A549 (cell line): ENCODE measurements at regions not wholly inside any gene's neighbourhood (a gene's known extent, or its start where the extent isn't known, plus 50 kb on each side); places are given as distances from the start of the nearest gene placed in this dataset.
A peak's percentile ranks its signal among the peaks of the same experiment; 100 is the strongest.

ENCODE experiments used
- ATAC-seq, 2 experiments: fragments of 200-7000 bp in 1 of 2; fragments of >200 bp in 1 of 2; cut with Nextera tagmentation in 1 of 2; cut with Tn5 transposase in 1 of 2; 3 replicates each; pipeline versions ENCODE4 v1.8.0 to v1.9.1; 2018 to 2020; ENCODE audit warnings: mild to moderate bottlenecking in 1 of 2, moderate library complexity in 1 of 2
- CTCF ChIA-PET: fragments of 300-600 bp; sonication (Branson Sonifier 250); formaldehyde crosslinking; extraction: SDS; loops from one replicate; lab custom pipeline; 2021; ENCODE audit warnings: antibody characterized with exemption, inconsistent platforms; lab: Yijun Ruan, JAX
- POLR2A ChIA-PET: fragments of 350-600 bp; formaldehyde crosslinking; extraction: SDS; loops from one replicate; lab custom pipeline; 2021; ENCODE audit warnings: antibody characterized with exemption, inconsistent platforms; lab: Yijun Ruan, JAX
- DNase-seq, 2 experiments: peaks; one replicate each; pipeline versions ENCODE4 v3.0.0 to v3.0.0-alpha.2; 2011 to 2016; ENCODE audit warnings: low read depth in 1 of 2, low spot score in 1 of 2
- FAIRE-seq: peaks from 2 replicates; lab custom pipeline; 2011; peaks lifted over from hg19 to GRCh38; lab: Jason Lieb, UNC
- H3K27ac ChIP-seq, 2 experiments: fragments of >200 bp; sonication (Bioruptor Twin); formaldehyde crosslinking; 3 replicates each; pipeline ENCODE4 v1.5.1; 2016 to 2017
- H3K4me1 ChIP-seq: fragments of >200 bp; sonication (Bioruptor Twin); formaldehyde crosslinking; 3 replicates; pipeline ENCODE4 v1.6.1; 2016
- H3K4me2 ChIP-seq: fragments of >200 bp; sonication (Bioruptor Twin); formaldehyde crosslinking; 3 replicates; pipeline ENCODE4 v1.6.1; 2016
- H3K4me3 ChIP-seq: fragments of >200 bp; sonication (Bioruptor Twin); formaldehyde crosslinking; 3 replicates; pipeline ENCODE4 v1.5.1; 2016
- H3K9me3 ChIP-seq: fragments of >200 bp; sonication (Bioruptor Twin); formaldehyde crosslinking; 3 replicates; pipeline ENCODE4 v1.6.1; 2016
- ATOH8 ChIP-seq: fragments of 250-450 bp; sonication (Bioruptor Pico); IDR thresholded peaks from 2 replicates; pipeline ENCODE4 v1.5.0; 2020; ENCODE audit warnings: low read depth, mild to moderate bottlenecking, moderate library complexity
- CTCF ChIP-seq: fragments of >200 bp; sonication (Bioruptor Twin); formaldehyde crosslinking; IDR thresholded peaks from 3 replicates; pipeline ENCODE4 v1.5.1; 2016
- E2F6 ChIP-seq: IDR thresholded peaks from 2 replicates; pipeline ENCODE4 v1.6.1; 2012; ENCODE audit warnings: low read depth, borderline replicate concordance
- EHF ChIP-seq: fragments of 250-450 bp; sonication (Bioruptor Pico); IDR thresholded peaks from 2 replicates; pipeline ENCODE4 v1.5.0; 2020; ENCODE audit warnings: mild to moderate bottlenecking
- ELK1 ChIP-seq: fragments of 150-350 bp; IDR thresholded peaks from 2 replicates; pipeline ENCODE4 v1.6.1; 2014; ENCODE audit warnings: low read depth, mild to moderate bottlenecking, low read length
- ESRRA ChIP-seq: fragments of 150-350 bp; IDR thresholded peaks from 2 replicates; pipeline ENCODE4 v1.6.1; 2014; ENCODE audit warnings: mild to moderate bottlenecking, low read length, borderline replicate concordance
- FOSL2 ChIP-seq, 2 experiments: fragments of 450-650 bp in 1 of 2; fragments of >200 bp in 1 of 2; sonication (Bioruptor Twin) in 1 of 2; formaldehyde crosslinking; IDR thresholded peaks; 2 replicates each; pipeline versions ENCODE4 v1.5.0 to v1.6.1; 2016 to 2020; ENCODE audit warnings: mild to moderate bottlenecking in 1 of 2, moderate library complexity in 1 of 2
- GATA3 ChIP-seq: IDR thresholded peaks from 2 replicates; pipeline ENCODE4 v1.6.1; 2012; ENCODE audit warnings: borderline replicate concordance
- HDAC2 ChIP-seq: fragments of 200-600 bp; sonication (generic); IDR thresholded peaks from 2 replicates; pipeline ENCODE4 v1.6.1; 2016
- HOXB13 ChIP-seq: fragments of 250-450 bp; sonication (Bioruptor Pico); IDR thresholded peaks from 2 replicates; pipeline ENCODE4 v1.5.0; 2020; ENCODE audit warnings: low read depth, mild to moderate bottlenecking, moderate library complexity
- JUN ChIP-seq, 2 experiments: fragments of >200 bp; sonication (Bioruptor Twin); formaldehyde crosslinking; IDR thresholded peaks; 2 replicates in 1 of 2; 3 replicates in 1 of 2; pipeline ENCODE4 v1.6.1; 2016 to 2017
- JUNB ChIP-seq: fragments of >200 bp; sonication (Bioruptor Twin); formaldehyde crosslinking; IDR thresholded peaks from 2 replicates; pipeline ENCODE4 v1.6.1; 2016
- KDM1A ChIP-seq: fragments of 200-600 bp; sonication (generic); IDR thresholded peaks from 2 replicates; pipeline ENCODE4 v1.6.1; 2016; ENCODE audit warnings: low read depth, mild to moderate bottlenecking
- KDM5A ChIP-seq: fragments of 200-600 bp; sonication (generic); IDR thresholded peaks from 2 replicates; pipeline ENCODE4 v1.6.1; 2016; ENCODE audit warnings: antibody characterized with exemption, mild to moderate bottlenecking
- MAFK ChIP-seq: fragments of 450-650 bp; IDR thresholded peaks from 2 replicates; pipeline ENCODE4 v1.6.1; 2014; ENCODE audit not compliant: partially characterized antibody
- MAZ ChIP-seq: fragments of 150-350 bp; IDR thresholded peaks from 2 replicates; pipeline ENCODE4 v1.6.1; 2014; ENCODE audit warnings: antibody characterized with exemption, low read depth, low read length, borderline replicate concordance
- NR3C1 ChIP-seq: fragments of >200 bp; sonication (Bioruptor Twin); formaldehyde crosslinking; IDR thresholded peaks from 3 replicates; pipeline ENCODE4 v1.6.1; 2017
- PHF8 ChIP-seq: fragments of 200-600 bp; sonication (generic); IDR thresholded peaks from 2 replicates; pipeline ENCODE4 v1.6.1; 2016; ENCODE audit warnings: low read depth, mild to moderate bottlenecking, antibody characterized with exemption, moderate library complexity, borderline replicate concordance
- POLR2A ChIP-seq: IDR thresholded peaks from 2 replicates; pipeline ENCODE4 v1.6.1; 2012; ENCODE audit warnings: mild to moderate bottlenecking, low read length
- RAD21 ChIP-seq, 2 experiments: fragments of >200 bp in 1 of 2; sonication (Bioruptor Twin) in 1 of 2; formaldehyde crosslinking in 1 of 2; IDR thresholded peaks in 1 of 2; conservative IDR thresholded peaks in 1 of 2; 2 replicates in 1 of 2; 3 replicates in 1 of 2; pipeline ENCODE4 v1.6.1; 2012 to 2018; ENCODE audit warnings: inconsistent platforms in 1 of 2
- RFX5 ChIP-seq: fragments of 450-650 bp; IDR thresholded peaks from 2 replicates; pipeline ENCODE4 v1.7.1; 2014; ENCODE audit warnings: antibody characterized with exemption, mild to moderate bottlenecking, moderate library complexity
- RNF2 ChIP-seq: fragments of 200-600 bp; sonication (generic); IDR thresholded peaks from 2 replicates; pipeline ENCODE4 v1.6.1; 2016; ENCODE audit warnings: low read depth, mild to moderate bottlenecking, antibody characterized with exemption, moderate library complexity, borderline replicate concordance
- SMC3 ChIP-seq: fragments of >200 bp; sonication (Bioruptor Twin); formaldehyde crosslinking; IDR thresholded peaks from 3 replicates; pipeline ENCODE4 v1.6.1; 2018; ENCODE audit warnings: inconsistent platforms
- ZFP36 ChIP-seq: fragments of 450-650 bp; IDR thresholded peaks from 2 replicates; pipeline ENCODE4 v1.6.1; 2014; ENCODE audit warnings: borderline replicate concordance; ENCODE audit not compliant: partially characterized antibody
- ZSCAN20 ChIP-seq: fragments of 250-450 bp; sonication (Bioruptor Pico); IDR thresholded peaks from 2 replicates; pipeline ENCODE4 v1.8.0; 2022; ENCODE audit warnings: mild to moderate bottlenecking, moderate library complexity
- WGBS: methylation state at CpG from one replicate; pipeline ENCODE4 v1.1.6; 2017; ENCODE audit errors: missing lambda C conversion rate; 5-methylcytosine and 5-hydroxymethylcytosine counted together

- no peak overlapping the region for H3K4me3 ChIP-seq
- H3K27ac ChIP-seq: no peak overlapping the region
- ATAC-seq (peak; percentile 33 to 51; a peak in 2 of 6 replicates), DNase-seq (no peak), FAIRE-seq (no peak)
- ChIA-PET POLR2A (no interaction called here), CTCF (interaction anchor here (0.8 to 11.8 kb wide), 12 partner anchors 8 to 739 kb away, joined by 3 to 128 read pairs (median 4); no protein-coding TSS in a partner anchor)
- TF ChIP-seq GATA3 (no peak), EHF (CRISPR knock-in tag) (no peak), FOSL2 (IDR thresholded peaks at IDR 0.05) (no peak), FOSL2 (CRISPR knock-in tag; IDR thresholded peaks at IDR 0.05) (no peak), CTCF (peak; percentile 9; the same call in 1 of the 3 replicates), MAZ (no peak), RNF2 (no peak), KDM5A (no peak), MAFK (no peak), NR3C1 (no peak), RAD21 (conservative IDR thresholded peaks at IDR 0.05 in 1 of 2, IDR thresholded peaks at IDR 0.05 in 1 of 2) (peak in 1 of 2 experiments; percentile 32; a peak in 1 of 5 replicates), SMC3 (peak; percentile 46; the same call in 2 of the 3 replicates)
- no peaks in the 10 kb centered on the region for H3K4me1 ChIP-seq
- peaks cover 4% of the 10 kb centered on the region; the same call in 1 of the 3 replicates for H3K9me3 ChIP-seq
- H3K4me2 ChIP-seq: peak overlapping the region; percentile 42; the same call in 2 of the 3 replicates
- 47% methylated on average over 7 of the region's 7 CpGs for WGBS
Measured at GRCh38 chr17:68785565-68786486, 169.4 kb downstream of the ABCA8 start.

- no peak for ATAC-seq
- FAIRE-seq: no peak
- Histone ChIP-seq H3K4me1 (no peaks in the 10 kb centered on the region), H3K27ac (no peak overlapping the region), H3K4me2 (no peak overlapping the region), H3K9me3 (peaks cover 3% of the 10 kb centered on the region; the same call in 1 of the 3 replicates), H3K4me3 (no peak overlapping the region)
- CTCF ChIA-PET: interaction anchor here (0.6 to 11.8 kb wide), 8 partner anchors 7 to 452 kb away, joined by 3 to 128 read pairs (median 4); no protein-coding TSS in a partner anchor
- DNase-seq: no peak
- TF ChIP-seq ZSCAN20 (CRISPR knock-in tag): no peak
- TF ChIP-seq HOXB13: no peak
- no peak for TF ChIP-seq ZFP36
- no peak for TF ChIP-seq ELK1
- 60% methylated on average over 3 of the region's 3 CpGs for WGBS
- POLR2A ChIA-PET: no interaction called here
Measured at GRCh38 chr17:68784431-68784830, 170.8 kb downstream of the ABCA8 start.

GRCh38 chr17:68783861-68784260, 171.3 kb downstream of the ABCA8 start:
- DNase-seq: no peak
- Histone ChIP-seq H3K4me3 (no peak overlapping the region), H3K27ac (no peak overlapping the region), H3K4me1 (no peaks in the 10 kb centered on the region), H3K4me2 (no peak overlapping the region), H3K9me3 (no peaks in the 10 kb centered on the region)
- CTCF ChIA-PET: interaction anchor here (1.0 to 11.8 kb wide), 3 partner anchors 6 to 451 kb away, joined by 3 to 128 read pairs (median 14); no protein-coding TSS in a partner anchor
- TF ChIP-seq E2F6 (no peak), HDAC2 (no peak), JUNB (no peak), NR3C1 (no peak), ATOH8 (CRISPR knock-in tag) (no peak), KDM1A (no peak), POLR2A (no peak), ESRRA (no peak), RFX5 (no peak), JUN (IDR thresholded peaks at IDR 0.05) (no peak), FOSL2 (IDR thresholded peaks at IDR 0.05) (no peak), FOSL2 (CRISPR knock-in tag; IDR thresholded peaks at IDR 0.05) (no peak), MAFK (no peak), PHF8 (no peak)
- WGBS: 67% methylated on average over 4 of the region's 4 CpGs
- POLR2A ChIA-PET: no interaction called here
- no peak for FAIRE-seq
- ATAC-seq: no peak
